WTC11 (cell line): ENCODE measurements at regions not wholly inside any gene's neighbourhood (a gene's known extent, or its start where the extent isn't known, plus 50 kb on each side); places are given as distances from the start of the nearest gene placed in this dataset.

Source experiments
- CREM ChIP-seq: sonication (generic); formaldehyde crosslinking; IDR thresholded peaks from 2 replicates; pipeline ENCODE4 v1.8.1; 2022; ENCODE audit warnings: mild to moderate bottlenecking, missing genetic modification reagents, moderate library complexity
- ELF4 ChIP-seq: sonication (generic); formaldehyde crosslinking; IDR thresholded peaks from 2 replicates; pipeline ENCODE4 v1.8.1; 2022; ENCODE audit warnings: low read depth, mild to moderate bottlenecking, moderate library complexity, missing genetic modification reagents
- IRF2 ChIP-seq: sonication (generic); formaldehyde crosslinking; IDR thresholded peaks from 2 replicates; pipeline ENCODE4 v1.8.0; 2022; ENCODE audit warnings: low read depth, missing genetic modification reagents, borderline replicate concordance
- JUN ChIP-seq: sonication (generic); formaldehyde crosslinking; IDR thresholded peaks from 2 replicates; pipeline ENCODE4 v1.8.0; 2023; ENCODE audit warnings: mild to moderate bottlenecking, missing genetic modification reagents
- TP53 ChIP-seq: sonication (generic); formaldehyde crosslinking; IDR thresholded peaks from 2 replicates; pipeline ENCODE4 v1.8.1; 2023; ENCODE audit warnings: mild to moderate bottlenecking, missing genetic modification reagents
- ZBTB21 ChIP-seq: sonication (generic); formaldehyde crosslinking; IDR thresholded peaks from 2 replicates; pipeline ENCODE4 v1.8.1; 2023; ENCODE audit warnings: mild to moderate bottlenecking, missing genetic modification reagents, borderline replicate concordance
- ZNF219 ChIP-seq: sonication (generic); formaldehyde crosslinking; IDR thresholded peaks from 2 replicates; pipeline ENCODE4 v1.8.0; 2023; ENCODE audit warnings: missing genetic modification reagents, mild to moderate bottlenecking, borderline replicate concordance
- TF ChIP-seq, protein P1 (sequence below): fragments of 200-600 bp; IDR thresholded peaks from 2 replicates; pipeline ENCODE4 v1.8.0; 2022; ENCODE audit warnings: antibody characterized with exemption

- no peak for TF ChIP-seq TP53
- TF ChIP-seq, protein P1, sequence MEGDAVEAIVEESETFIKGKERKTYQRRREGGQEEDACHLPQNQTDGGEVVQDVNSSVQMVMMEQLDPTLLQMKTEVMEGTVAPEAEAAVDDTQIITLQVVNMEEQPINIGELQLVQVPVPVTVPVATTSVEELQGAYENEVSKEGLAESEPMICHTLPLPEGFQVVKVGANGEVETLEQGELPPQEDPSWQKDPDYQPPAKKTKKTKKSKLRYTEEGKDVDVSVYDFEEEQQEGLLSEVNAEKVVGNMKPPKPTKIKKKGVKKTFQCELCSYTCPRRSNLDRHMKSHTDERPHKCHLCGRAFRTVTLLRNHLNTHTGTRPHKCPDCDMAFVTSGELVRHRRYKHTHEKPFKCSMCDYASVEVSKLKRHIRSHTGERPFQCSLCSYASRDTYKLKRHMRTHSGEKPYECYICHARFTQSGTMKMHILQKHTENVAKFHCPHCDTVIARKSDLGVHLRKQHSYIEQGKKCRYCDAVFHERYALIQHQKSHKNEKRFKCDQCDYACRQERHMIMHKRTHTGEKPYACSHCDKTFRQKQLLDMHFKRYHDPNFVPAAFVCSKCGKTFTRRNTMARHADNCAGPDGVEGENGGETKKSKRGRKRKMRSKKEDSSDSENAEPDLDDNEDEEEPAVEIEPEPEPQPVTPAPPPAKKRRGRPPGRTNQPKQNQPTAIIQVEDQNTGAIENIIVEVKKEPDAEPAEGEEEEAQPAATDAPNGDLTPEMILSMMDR = no peak
- TF ChIP-seq ZNF219 = no peak
- no peak for TF ChIP-seq IRF2 (CRISPR knock-in tag)
- TF ChIP-seq JUN (CRISPR knock-in tag) = no peak
- no peak for TF ChIP-seq CREM (CRISPR knock-in tag)
- TF ChIP-seq ZBTB21 (CRISPR knock-in tag) = no peak
- no peak for TF ChIP-seq ELF4 (CRISPR knock-in tag)
Observed at GRCh38 chr6:21334651-21335050, 258.9 kb upstream of the SOX4 start.
